ENCODE measurements at regions not wholly inside any gene's neighbourhood (a gene's known extent, or its start where the extent isn't known, plus 50 kb on each side); places are given as distances from the start of the nearest gene placed in this dataset.
A peak's percentile ranks its signal among the peaks of the same experiment; 100 is the strongest.

GRCh38 chr10:43012578-43012977 lies 64.3 kb upstream of the RET start:
- no peak for DNase-seq

- DNase-seq, result no peak
Observed at GRCh38 chr10:43013065-43013464, 63.8 kb upstream of the RET start.

- DNase-seq, result no peak
Observed at GRCh38 chr10:43024524-43024923, 52.3 kb upstream of the RET start.

GRCh38 chr10:43024942-43025700 lies 51.7 kb upstream of the RET start:
- DNase-seq, result no peak

- peak; percentile 54 for DNase-seq
Observed at GRCh38 chr10:43026039-43026973, 50.6 kb upstream of the RET start.
